ENCODE measurements at regions not wholly inside any gene's neighbourhood (a gene's known extent, or its start where the extent isn't known, plus 50 kb on each side); places are given as distances from the start of the nearest gene placed in this dataset.
"Not testable (repeated sequence)": the region's sequence is repeated elsewhere in the genome, so short reads cannot be mapped to it uniquely, and the experiment has no call there.

DNA sequence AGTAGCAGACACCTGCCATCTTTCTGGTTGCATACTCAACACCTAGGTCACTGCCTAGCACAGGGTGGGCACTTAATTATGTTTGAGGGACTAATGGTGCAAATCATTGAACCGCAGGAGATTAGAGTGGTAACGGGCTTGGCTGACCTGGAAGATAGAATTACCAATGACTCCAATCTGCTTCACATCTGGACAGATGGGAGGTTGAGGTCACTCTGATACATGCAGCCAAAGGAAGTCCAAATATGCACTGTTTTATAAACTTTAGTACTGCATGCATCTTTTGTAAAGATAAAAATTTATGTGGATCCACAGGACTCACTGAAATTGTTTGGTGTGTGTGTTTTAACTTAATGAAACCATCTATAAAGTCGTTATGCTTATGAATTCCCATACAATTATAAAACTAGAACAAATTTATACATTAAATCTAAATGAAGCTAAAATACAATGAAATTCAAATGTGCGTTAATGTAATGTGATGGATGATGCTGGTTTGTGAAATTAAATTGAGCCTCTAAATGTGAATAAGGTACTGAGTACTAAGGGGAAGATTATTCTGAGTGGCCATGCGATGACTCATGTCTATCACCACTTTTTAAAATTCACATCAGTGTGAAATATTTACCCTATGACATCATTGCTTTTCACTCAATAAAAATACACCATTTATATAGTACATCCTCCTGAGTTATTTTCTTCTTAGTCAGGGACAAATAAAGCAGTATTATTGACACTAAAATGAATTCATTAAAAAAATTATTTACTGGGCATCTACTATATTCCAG lies 224.7 kb upstream of the FAM78B start:
- ChIA-PET POLR2A (ENCODE audit: low non-redundant PET) (no interaction called here), CTCF (no interaction called here)
- no peak overlapping the region for H3K27ac ChIP-seq
- no peak for TF ChIP-seq CTCF (conservative IDR thresholded peaks at IDR 0.05; ENCODE audit: low read depth)
- peak; percentile 11 for DNase-seq (ENCODE audit: low spot score)

GRCh38 chr1:166395729-166396128 lies 228.9 kb upstream of the FAM78B start:
- ChIA-PET POLR2A (ENCODE audit: low non-redundant PET) (no interaction called here), CTCF (no interaction called here)
- DNase-seq (ENCODE audit: low spot score): no peak
- no peak for TF ChIP-seq CTCF (conservative IDR thresholded peaks at IDR 0.05; ENCODE audit: low read depth)
- no peak overlapping the region for H3K27ac ChIP-seq

DNA sequence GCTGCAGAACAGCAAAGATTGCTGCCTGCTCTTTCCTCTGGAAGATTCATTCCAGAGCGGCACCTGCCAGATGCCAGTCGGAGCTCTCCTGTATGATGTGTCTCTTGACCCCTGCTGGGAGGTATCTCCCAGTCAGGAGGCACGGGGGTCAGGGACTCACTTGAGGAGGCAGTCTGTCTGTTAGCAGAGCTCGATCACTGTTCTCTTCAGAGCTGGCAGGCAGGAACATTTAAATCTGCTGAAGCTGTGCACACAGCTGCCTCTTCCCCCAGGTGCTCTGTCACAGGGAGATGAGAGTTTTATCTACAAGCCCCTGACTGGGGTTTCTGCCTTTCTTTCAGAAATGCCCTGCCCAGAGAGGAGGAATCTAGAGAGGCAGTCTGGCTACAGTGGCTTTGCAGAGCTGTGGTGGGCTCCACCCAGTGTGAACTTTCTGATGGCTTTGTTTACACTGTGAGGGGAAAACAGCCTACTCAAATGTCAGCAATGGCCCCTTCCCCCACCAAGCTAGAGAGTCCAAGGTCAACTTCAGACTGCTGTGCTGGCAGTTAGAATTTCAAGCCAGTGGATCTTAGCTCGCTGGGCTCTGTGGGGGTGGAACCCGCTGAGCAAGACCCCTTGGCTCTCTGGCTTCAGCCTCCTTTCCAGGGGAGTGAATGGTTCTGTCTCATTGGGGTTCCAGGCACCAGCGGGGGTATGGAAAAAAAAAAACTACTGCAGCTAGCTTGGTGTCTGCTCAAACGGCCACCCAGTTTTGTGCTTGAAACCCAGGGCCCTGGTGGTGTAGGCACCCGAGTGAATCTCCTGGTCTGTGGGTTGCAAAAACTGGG lies 242.7 kb upstream of the FAM78B start:
- CTCF ChIA-PET; H3K27ac ChIP-seq; DNase-seq (ENCODE audit: low spot score); POLR2A ChIA-PET (ENCODE audit: low non-redundant PET): not testable (repeated sequence)

- ChIA-PET CTCF (no interaction called here), POLR2A (ENCODE audit: low non-redundant PET) (no interaction called here)
- H3K27ac ChIP-seq: no peak overlapping the region
- no peak for TF ChIP-seq CTCF (conservative IDR thresholded peaks at IDR 0.05; ENCODE audit: low read depth)
- DNase-seq (ENCODE audit: low spot score): no peak
Observed at GRCh38 chr1:166410083-166410385, 243.2 kb upstream of the FAM78B start.

DNA sequence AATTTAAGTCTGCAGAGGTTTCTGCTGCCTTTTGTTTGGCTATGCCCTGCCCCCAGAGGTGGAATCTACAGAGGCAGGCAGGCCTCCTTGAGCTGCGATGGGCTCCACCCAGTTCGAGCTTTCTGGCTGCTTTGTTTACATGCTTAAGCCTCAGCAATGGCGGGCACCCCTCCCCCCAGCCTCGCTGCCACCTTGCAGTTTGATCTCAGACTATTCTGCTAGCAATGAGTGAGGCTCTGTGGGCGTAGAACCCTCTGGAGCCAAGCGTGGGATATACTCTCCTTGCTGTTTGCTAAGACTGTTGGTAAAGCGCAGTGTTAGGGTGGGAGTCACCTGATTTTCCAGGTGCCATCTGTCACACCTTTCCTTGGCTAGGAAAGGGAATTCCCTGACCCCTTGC lies 250.0 kb upstream of the FAM78B start:
- POLR2A ChIA-PET (ENCODE audit: low non-redundant PET); H3K27ac ChIP-seq; CTCF ChIA-PET; DNase-seq (ENCODE audit: low spot score): not testable (repeated sequence)

DNA sequence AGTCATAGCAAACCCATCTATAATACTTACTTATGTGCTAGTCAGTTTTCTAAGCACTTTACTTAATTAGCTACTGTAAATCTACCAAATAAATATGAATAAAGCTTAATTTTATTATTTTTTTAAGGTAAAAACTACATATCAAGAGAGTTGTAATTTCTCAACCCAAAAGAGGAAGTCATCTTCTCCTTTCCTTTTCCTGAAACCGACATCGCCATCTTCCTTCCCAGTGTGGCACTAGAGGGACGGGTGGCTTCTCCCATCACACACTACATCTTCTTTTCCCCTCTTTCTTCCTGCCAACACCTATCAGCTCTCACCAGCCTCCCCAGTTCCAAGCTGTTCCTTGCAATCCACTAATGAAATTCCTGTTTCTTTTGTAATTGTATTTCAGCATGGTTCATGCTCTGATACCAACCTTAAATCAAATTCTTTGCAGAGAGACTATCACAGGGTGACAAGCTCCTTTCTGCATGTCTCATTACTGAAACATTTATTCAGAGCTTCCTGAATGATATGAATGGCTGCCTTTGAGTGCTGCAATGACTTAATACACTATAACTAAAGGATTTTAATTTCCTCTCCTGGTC lies 251.6 kb upstream of the FAM78B start:
- no peak for DNase-seq (ENCODE audit: low spot score)
- CTCF ChIA-PET: no interaction called here
- TF ChIP-seq CTCF (conservative IDR thresholded peaks at IDR 0.05; ENCODE audit: low read depth): no peak
- POLR2A ChIA-PET (ENCODE audit: low non-redundant PET): no interaction called here
- no peak overlapping the region for H3K27ac ChIP-seq

DNA sequence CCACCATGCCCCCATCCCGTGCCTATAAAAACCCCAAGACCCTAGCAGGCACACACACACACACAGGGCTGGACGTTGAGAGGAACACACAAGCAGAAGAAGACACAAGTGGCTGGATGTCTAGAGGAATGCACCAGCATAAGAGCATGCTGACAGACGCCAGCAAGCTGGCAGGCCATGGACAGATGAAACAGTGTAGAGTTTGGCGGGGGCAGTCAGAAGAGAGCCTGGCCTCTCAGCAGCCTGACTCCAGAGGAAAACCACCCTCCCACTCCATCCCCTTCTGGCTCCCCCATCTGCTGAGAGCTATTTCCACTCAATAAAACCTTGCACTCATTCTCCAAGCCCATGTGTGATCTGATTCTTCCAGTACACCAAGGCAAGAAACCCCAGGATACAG lies 255.8 kb upstream of the FAM78B start:
- POLR2A ChIA-PET (ENCODE audit: low non-redundant PET); DNase-seq (ENCODE audit: low spot score); H3K27ac ChIP-seq; CTCF ChIA-PET: not testable (repeated sequence)

- no peak for TF ChIP-seq CTCF (conservative IDR thresholded peaks at IDR 0.05; ENCODE audit: low read depth)
- CTCF ChIA-PET: no interaction called here
- no peak overlapping the region for H3K27ac ChIP-seq
- no peak for DNase-seq (ENCODE audit: low spot score)
- POLR2A ChIA-PET (ENCODE audit: low non-redundant PET): interaction anchor here (0.8 kb wide), 1 partner anchor 76 kb away, joined by 3 read pairs; no protein-coding TSS in a partner anchor
Observed at GRCh38 chr1:166432655-166433054, 265.9 kb upstream of the FAM78B start.

DNA sequence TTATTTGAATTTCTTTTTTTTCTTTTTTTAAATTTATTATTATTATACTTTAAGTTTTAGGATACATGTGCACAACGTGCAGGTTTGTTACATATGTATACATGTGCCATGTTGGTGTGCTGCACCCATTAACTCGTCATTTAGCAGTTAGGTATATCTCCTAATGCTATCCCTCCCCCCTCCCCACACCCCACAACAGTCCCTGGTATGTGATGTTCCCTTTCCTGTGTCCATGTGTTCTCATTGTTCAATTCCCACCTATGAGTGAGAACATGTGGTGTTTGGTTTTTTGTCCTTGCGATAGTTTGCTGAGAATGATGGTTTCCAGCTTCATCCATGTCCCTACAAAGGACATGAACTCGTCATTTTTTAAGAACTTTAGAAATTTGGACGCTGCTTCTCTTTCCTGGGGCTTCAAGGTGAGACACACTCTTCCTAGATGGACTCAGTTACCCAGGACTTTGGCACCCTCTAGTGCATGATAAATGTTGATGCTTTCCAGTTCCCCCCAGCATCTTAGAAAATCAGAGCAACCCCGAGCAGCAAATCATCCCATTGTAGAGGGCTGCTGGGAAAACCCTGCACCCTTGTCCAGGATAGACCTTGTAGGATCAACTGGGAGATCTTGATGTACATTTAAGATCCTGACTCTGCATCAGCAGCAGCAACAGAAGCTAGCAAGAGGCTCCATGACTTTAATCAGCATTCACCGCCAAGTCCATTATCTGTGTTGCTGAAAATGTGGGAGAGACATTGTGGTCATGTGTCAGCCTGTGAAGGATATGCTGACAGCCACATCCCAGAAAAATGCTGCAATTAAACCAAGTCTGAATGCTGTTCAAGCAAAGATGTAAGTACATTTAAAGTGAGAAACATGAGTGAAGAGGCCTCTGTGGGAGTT lies 266.9 kb upstream of the FAM78B start:
- POLR2A ChIA-PET (ENCODE audit: low non-redundant PET): interaction anchor here (0.8 kb wide), 1 partner anchor 77 kb away, joined by 3 read pairs; no protein-coding TSS in a partner anchor

More for the DNA sequence above, 266.9 kb upstream of the FAM78B start:
- H3K27ac ChIP-seq: not testable (repeated sequence)
- CTCF ChIA-PET: interaction anchor here (0.6 to 0.8 kb wide), 3 partner anchors 233 to 510 kb away, joined by 3 to 4 read pairs (median 3); no protein-coding TSS in a partner anchor
- peak; percentile 20 for DNase-seq (ENCODE audit: low spot score)

Measured in RWPE1 (cell line).